ENCODE measurements at regions not wholly inside any gene's neighbourhood (a gene's known extent, or its start where the extent isn't known, plus 50 kb on each side); places are given as distances from the start of the nearest gene placed in this dataset.

DNA sequence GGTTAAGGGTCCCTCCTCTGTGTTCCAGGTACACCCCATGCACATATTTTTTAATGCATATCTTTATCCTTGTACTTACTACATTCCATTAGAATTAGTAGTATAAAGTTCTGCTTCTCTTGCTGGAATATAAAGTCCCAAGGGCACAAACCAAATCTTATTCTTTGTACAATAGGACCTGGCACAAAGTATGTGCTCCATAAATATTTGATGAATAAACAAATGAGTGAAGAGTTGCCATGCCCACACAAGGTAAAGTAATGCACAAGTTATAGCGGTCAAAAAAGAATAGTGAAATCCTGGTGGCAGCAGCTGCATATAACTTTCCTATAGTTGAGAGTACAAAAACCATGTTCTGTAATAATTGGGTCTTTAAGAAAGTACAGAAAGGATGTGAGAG, 82.1 kb upstream of the BMP4 start:
- Histone ChIP-seq H3K4me3 (ENCODE audit: control insufficient read depth in 2 of 3, extremely low read depth in 1 of 3, insufficient read depth in 2 of 3, low read depth in 1 of 3, low read length in 3 of 3) (no peak overlapping the region), H3K4me2 (ENCODE audit: control insufficient read depth, extremely low read depth, insufficient read depth, low read depth, low read length) (no peak overlapping the region), H3K9me3 (ENCODE audit: control insufficient read depth, low read depth, low read length) (no peaks in the 10 kb centered on the region), H3K27me3 (ENCODE audit: control insufficient read depth, extremely low read depth, insufficient read depth, low read length) (no peaks in the 10 kb centered on the region), H2AFZ (ENCODE audit: control insufficient read depth, low read length) (no peak overlapping the region), H3K4me1 (ENCODE audit: control insufficient read depth, extremely low read depth, insufficient read depth, low read length) (no peaks in the 10 kb centered on the region), H3K36me3 (ENCODE audit: control insufficient read depth in 2 of 2, extremely low read depth in 1 of 2, insufficient read depth in 2 of 2, low read length in 2 of 2) (no peaks in the 10 kb centered on the region), H3K79me2 (ENCODE audit: control insufficient read depth, insufficient read depth, low read length) (no peaks in the 10 kb centered on the region), H3K27ac (ENCODE audit: control insufficient read depth, insufficient read depth, low read length) (no peak overlapping the region), H3K9ac (ENCODE audit: control insufficient read depth, extremely low read depth, insufficient read depth, low read length) (no peak overlapping the region), H4K20me1 (ENCODE audit: control insufficient read depth, extremely low read depth, insufficient read depth, low read length) (no peaks in the 10 kb centered on the region), H3K9me1 (ENCODE audit: control insufficient read depth, extremely low read depth, insufficient read depth, low read length) (no peaks in the 10 kb centered on the region)
- no peak for TF ChIP-seq CTCF (optimal IDR thresholded peaks at IDR 0.05 in 1 of 3, IDR thresholded peaks at IDR 0.05 in 1 of 3, conservative IDR thresholded peaks at IDR 0.05 in 1 of 3; ENCODE audit: extremely low read depth in 1 of 3, insufficient read depth in 2 of 3, low read length in 3 of 3)
- TF ChIP-seq EZH2 (IDR thresholded peaks at IDR 0.05; ENCODE audit: low read length): no peak
- dilution Hi-C loops (cut with MboI; ENCODE audit: extremely low pct_ligation_motif_present, low sequenced_read_pairs): no loop called here
- FAIRE-seq: no peak
- DNase-seq (ENCODE audit: low read depth, low spot score): no peak

DNA sequence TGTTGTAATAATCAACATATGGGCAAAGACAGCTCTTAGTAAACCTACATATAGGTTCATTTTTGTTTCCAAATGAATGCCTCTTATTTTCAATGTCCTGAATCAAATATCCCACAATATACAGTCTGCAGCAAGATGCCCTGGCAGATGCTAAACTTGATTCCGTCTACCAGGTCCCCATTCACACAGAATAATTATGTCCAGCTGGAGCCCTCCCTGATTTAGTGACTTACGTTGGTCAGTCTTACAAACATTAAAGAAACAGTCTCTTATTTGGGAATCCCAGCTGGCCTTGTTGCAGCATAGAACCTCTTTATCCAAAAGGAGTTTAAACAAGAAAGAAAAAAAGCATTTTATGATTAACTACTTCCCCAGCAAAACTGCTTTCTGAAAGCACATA, 82.7 kb upstream of the BMP4 start:
- Histone ChIP-seq H3K9ac (ENCODE audit: control insufficient read depth, extremely low read depth, insufficient read depth, low read length) (no peak overlapping the region), H3K9me1 (ENCODE audit: control insufficient read depth, extremely low read depth, insufficient read depth, low read length) (no peaks in the 10 kb centered on the region), H3K27me3 (ENCODE audit: control insufficient read depth, extremely low read depth, insufficient read depth, low read length) (no peaks in the 10 kb centered on the region), H4K20me1 (ENCODE audit: control insufficient read depth, extremely low read depth, insufficient read depth, low read length) (no peaks in the 10 kb centered on the region), H2AFZ (ENCODE audit: control insufficient read depth, low read length) (no peak overlapping the region), H3K36me3 (ENCODE audit: control insufficient read depth in 2 of 2, extremely low read depth in 1 of 2, insufficient read depth in 2 of 2, low read length in 2 of 2) (no peaks in the 10 kb centered on the region), H3K79me2 (ENCODE audit: control insufficient read depth, insufficient read depth, low read length) (no peaks in the 10 kb centered on the region), H3K27ac (ENCODE audit: control insufficient read depth, insufficient read depth, low read length) (no peak overlapping the region), H3K9me3 (ENCODE audit: control insufficient read depth, low read depth, low read length) (no peaks in the 10 kb centered on the region), H3K4me3 (ENCODE audit: control insufficient read depth in 2 of 3, extremely low read depth in 1 of 3, insufficient read depth in 2 of 3, low read depth in 1 of 3, low read length in 3 of 3) (no peak overlapping the region), H3K4me2 (ENCODE audit: control insufficient read depth, extremely low read depth, insufficient read depth, low read depth, low read length) (no peak overlapping the region), H3K4me1 (ENCODE audit: control insufficient read depth, extremely low read depth, insufficient read depth, low read length) (no peaks in the 10 kb centered on the region)
- DNase-seq (ENCODE audit: low read depth, low spot score): no peak
- dilution Hi-C loops (cut with MboI; ENCODE audit: extremely low pct_ligation_motif_present, low sequenced_read_pairs): no loop called here
- FAIRE-seq: no peak
- TF ChIP-seq CTCF (optimal IDR thresholded peaks at IDR 0.05 in 1 of 3, IDR thresholded peaks at IDR 0.05 in 1 of 3, conservative IDR thresholded peaks at IDR 0.05 in 1 of 3; ENCODE audit: extremely low read depth in 1 of 3, insufficient read depth in 2 of 3, low read length in 3 of 3) (no peak), EZH2 (IDR thresholded peaks at IDR 0.05; ENCODE audit: low read length) (no peak)
